Stimulated activated CD8-positive, alpha-beta memory T cell treated with anti-CD3 and anti-CD28 coated beads, Interleukin-4, amount 100 ng/mL, for 4 hours (primary cell): ENCODE measurements at regions not wholly inside any gene's neighbourhood (a gene's known extent, or its start where the extent isn't known, plus 50 kb on each side); places are given as distances from the start of the nearest gene placed in this dataset.
"Not testable (repeated sequence)": the region's sequence is repeated elsewhere in the genome, so short reads cannot be mapped to it uniquely, and the experiment has no call there.

ENCODE experiments used
- DNase-seq, 2 donors: peaks; one replicate each; pipeline ENCODE4 v3.0.0-alpha.2; 2020; ENCODE audit warnings: low read depth in 2 of 2, low spot score in 1 of 2

GRCh38 chr5:125961150-125961549 lies 462.1 kb upstream of the GRAMD2B start:
- no peak for DNase-seq

GRCh38 chr5:125965577-125965976 lies 457.6 kb upstream of the GRAMD2B start:
- DNase-seq, result no peak

- DNase-seq, result no peak
Measured at GRCh38 chr5:125967576-125967975, 455.6 kb upstream of the GRAMD2B start.

- no peak for DNase-seq
Measured at GRCh38 chr5:125969011-125969813, 454.0 kb upstream of the GRAMD2B start.

GRCh38 chr5:125969814-125970171 lies 453.4 kb upstream of the GRAMD2B start:
- DNase-seq, result no peak

- no peak for DNase-seq
Measured at GRCh38 chr5:125970631-125971307, 452.4 kb upstream of the GRAMD2B start.

GRCh38 chr5:125972706-125973105 lies 450.5 kb upstream of the GRAMD2B start:
- no peak for DNase-seq

GRCh38 chr5:125974679-125975078 lies 448.5 kb upstream of the GRAMD2B start:
- DNase-seq, result no peak

GRCh38 chr5:125976421-125977000 lies 446.7 kb upstream of the GRAMD2B start:
- DNase-seq, result no peak

GRCh38 chr5:125978015-125978414 lies 445.2 kb upstream of the GRAMD2B start:
- DNase-seq, result no peak

GRCh38 chr5:125979636-125980035 lies 443.6 kb upstream of the GRAMD2B start:
- DNase-seq, result no peak

GRCh38 chr5:125981016-125981415 lies 442.2 kb upstream of the GRAMD2B start:
- DNase-seq, result no peak

GRCh38 chr5:125987677-125988255 lies 435.4 kb upstream of the GRAMD2B start:
- no peak for DNase-seq

- DNase-seq, result no peak
Measured at GRCh38 chr5:125992050-125992449, 431.2 kb upstream of the GRAMD2B start.

GRCh38 chr5:125999271-126000030 lies 423.8 kb upstream of the GRAMD2B start:
- not testable (repeated sequence) for DNase-seq

GRCh38 chr5:126000507-126000906 lies 422.7 kb upstream of the GRAMD2B start:
- no peak for DNase-seq

GRCh38 chr5:126002222-126002897 lies 420.8 kb upstream of the GRAMD2B start:
- no peak for DNase-seq

- no peak for DNase-seq
Measured at GRCh38 chr5:126003309-126003708, 419.9 kb upstream of the GRAMD2B start.

GRCh38 chr5:126004636-126005035 lies 418.6 kb upstream of the GRAMD2B start:
- no peak for DNase-seq

- no peak for DNase-seq
Measured at GRCh38 chr5:126007841-126008240, 415.4 kb upstream of the GRAMD2B start.

GRCh38 chr5:126009566-126009965 lies 413.6 kb upstream of the GRAMD2B start:
- no peak for DNase-seq
